Large intestine (tissue), 3 donors: ENCODE measurements at regions not wholly inside any gene's neighbourhood (a gene's known extent, or its start where the extent isn't known, plus 50 kb on each side); places are given as distances from the start of the nearest gene placed in this dataset.

Experiments used
- DNase-seq, 2 donors: peaks; one replicate each; pipeline versions ENCODE4 v3.0.0 to v3.0.0-alpha.2; 2013
- H3K27ac ChIP-seq: one replicate; pipeline ENCODE4 v1.5.1; 2013; ENCODE audit warnings: low read length
- H3K27me3 ChIP-seq: 2 replicates; pipeline ENCODE4 v1.6.1; 2013; ENCODE audit warnings: low read length; ENCODE audit not compliant: control insufficient read depth, insufficient read depth
- H3K36me3 ChIP-seq: 2 replicates; pipeline ENCODE4 v1.6.1; 2013; ENCODE audit warnings: low read length; ENCODE audit not compliant: control insufficient read depth, insufficient read depth
- H3K4me1 ChIP-seq: one replicate; pipeline ENCODE4 v1.6.1; 2013; ENCODE audit warnings: low read length; ENCODE audit not compliant: control insufficient read depth, insufficient read depth
- H3K4me3 ChIP-seq: one replicate; pipeline ENCODE4 v1.5.1; 2013; ENCODE audit warnings: low read length
- H3K9me3 ChIP-seq: one replicate; pipeline ENCODE4 v1.6.1; 2013; ENCODE audit warnings: mild to moderate bottlenecking, low read depth, low read length, moderate library complexity; ENCODE audit not compliant: control insufficient read depth
- WGBS: methylation state at CpG from one replicate; pipeline ENCODE4 v1.1.5; 2013; ENCODE audit warnings: low lambda C conversion rate; ENCODE audit not compliant: insufficient coverage; 5-methylcytosine and 5-hydroxymethylcytosine counted together

GRCh38 chr4:60805500-60806313 is 394.4 kb upstream of the ADGRL3 start:
- 20% methylated on average over 2 of the region's 6 CpGs for WGBS
- Histone ChIP-seq H3K36me3 (no peaks in the 10 kb centered on the region), H3K4me3 (no peak overlapping the region), H3K27me3 (no peaks in the 10 kb centered on the region), H3K27ac (no peak overlapping the region), H3K4me1 (peaks cover 11% of the 10 kb centered on the region), H3K9me3 (no peaks in the 10 kb centered on the region)
- DNase-seq: peak; percentile 5 to 27

- H3K9me3 ChIP-seq: no peaks in the 10 kb centered on the region
- no peaks in the 10 kb centered on the region for H3K36me3 ChIP-seq
- H3K27me3 ChIP-seq: no peaks in the 10 kb centered on the region
- no peaks in the 10 kb centered on the region for H3K4me1 ChIP-seq
- DNase-seq: no peak
- WGBS: 100% methylated on average over 1 of the region's 1 CpG
- no peak overlapping the region for H3K27ac ChIP-seq
- no peak overlapping the region for H3K4me3 ChIP-seq
Measured at GRCh38 chr4:60808726-60809485, 391.2 kb upstream of the ADGRL3 start.

GRCh38 chr4:60809486-60809800 is 390.7 kb upstream of the ADGRL3 start:
- Histone ChIP-seq H3K4me1 (no peaks in the 10 kb centered on the region), H3K27me3 (no peaks in the 10 kb centered on the region), H3K9me3 (no peaks in the 10 kb centered on the region), H3K27ac (no peak overlapping the region), H3K4me3 (no peak overlapping the region), H3K36me3 (no peaks in the 10 kb centered on the region)
- no peak for DNase-seq
- WGBS: no CpG with 5 or more reads among the region's 1 CpG

- Histone ChIP-seq H3K36me3 (no peaks in the 10 kb centered on the region), H3K9me3 (no peaks in the 10 kb centered on the region), H3K27me3 (no peaks in the 10 kb centered on the region), H3K4me3 (no peak overlapping the region), H3K27ac (no peak overlapping the region), H3K4me1 (no peaks in the 10 kb centered on the region)
- no peak for DNase-seq
- 80% methylated on average over 1 of the region's 1 CpG for WGBS
Measured at GRCh38 chr4:60812811-60813210, 387.3 kb upstream of the ADGRL3 start.

- Histone ChIP-seq H3K27me3 (no peaks in the 10 kb centered on the region), H3K4me1 (no peaks in the 10 kb centered on the region), H3K36me3 (no peaks in the 10 kb centered on the region), H3K4me3 (no peak overlapping the region), H3K27ac (no peak overlapping the region), H3K9me3 (no peaks in the 10 kb centered on the region)
- WGBS: no CpG with 5 or more reads among the region's 4 CpGs
- no peak for DNase-seq
Measured at GRCh38 chr4:60814549-60814948, 385.6 kb upstream of the ADGRL3 start.

GRCh38 chr4:60817609-60818008 is 382.5 kb upstream of the ADGRL3 start:
- 100% methylated on average over 1 of the region's 1 CpG for WGBS
- Histone ChIP-seq H3K4me1 (no peaks in the 10 kb centered on the region), H3K9me3 (no peaks in the 10 kb centered on the region), H3K27ac (no peak overlapping the region), H3K27me3 (no peaks in the 10 kb centered on the region), H3K4me3 (no peak overlapping the region), H3K36me3 (no peaks in the 10 kb centered on the region)
- DNase-seq: no peak

- H3K4me1 ChIP-seq: no peaks in the 10 kb centered on the region
- H3K4me3 ChIP-seq: no peak overlapping the region
- no peak overlapping the region for H3K27ac ChIP-seq
- H3K27me3 ChIP-seq: no peaks in the 10 kb centered on the region
- no peak for DNase-seq
- no peaks in the 10 kb centered on the region for H3K36me3 ChIP-seq
- WGBS: no CpG with 5 or more reads among the region's 2 CpGs
- no peaks in the 10 kb centered on the region for H3K9me3 ChIP-seq
Measured at GRCh38 chr4:60822986-60823385, 377.1 kb upstream of the ADGRL3 start.

- Histone ChIP-seq H3K36me3 (no peaks in the 10 kb centered on the region), H3K4me1 (no peaks in the 10 kb centered on the region), H3K9me3 (peaks cover 4% of the 10 kb centered on the region), H3K27ac (no peak overlapping the region), H3K4me3 (no peak overlapping the region), H3K27me3 (no peaks in the 10 kb centered on the region)
- no peak for DNase-seq
- WGBS: 80% methylated on average over 1 of the region's 1 CpG
Measured at GRCh38 chr4:60840020-60840419, 360.1 kb upstream of the ADGRL3 start.

- no peak for DNase-seq
- Histone ChIP-seq H3K27ac (no peak overlapping the region), H3K36me3 (no peaks in the 10 kb centered on the region), H3K4me1 (no peaks in the 10 kb centered on the region), H3K9me3 (no peaks in the 10 kb centered on the region), H3K4me3 (no peak overlapping the region), H3K27me3 (no peaks in the 10 kb centered on the region)
- WGBS: 95% methylated on average over 3 of the region's 4 CpGs
Measured at GRCh38 chr4:60846678-60847077, 353.4 kb upstream of the ADGRL3 start.

GRCh38 chr4:60847614-60848013 is 352.5 kb upstream of the ADGRL3 start:
- H3K4me1 ChIP-seq: no peaks in the 10 kb centered on the region
- no peak overlapping the region for H3K27ac ChIP-seq
- no peaks in the 10 kb centered on the region for H3K9me3 ChIP-seq
- no peaks in the 10 kb centered on the region for H3K27me3 ChIP-seq
- H3K36me3 ChIP-seq: no peaks in the 10 kb centered on the region
- WGBS: no CpG with 5 or more reads among the region's 4 CpGs
- no peak for DNase-seq
- no peak overlapping the region for H3K4me3 ChIP-seq
